Kidney (tissue), 13 donors: ENCODE measurements at regions not wholly inside any gene's neighbourhood (a gene's known extent, or its start where the extent isn't known, plus 50 kb on each side); places are given as distances from the start of the nearest gene placed in this dataset.
A peak's percentile ranks its signal among the peaks of the same experiment; 100 is the strongest.

Experiments
- DNase-seq, 5 donors: peaks; one replicate each; pipeline ENCODE4 v3.0.0-alpha.2; 2013 to 2020
- FAIRE-seq: peaks from 2 replicates; lab custom pipeline; 2012; peaks lifted over from hg19 to GRCh38; lab: Jason Lieb, UNC
- H3K27ac ChIP-seq, 2 donors: one replicate each; pipeline ENCODE4 v1.7.0; 2013; ENCODE audit warnings: low read depth in 2 of 2, low read length in 2 of 2, inconsistent platforms in 1 of 2
- H3K27me3 ChIP-seq: one replicate; pipeline ENCODE4 v1.7.1; 2013; ENCODE audit warnings: low read length, inconsistent platforms; ENCODE audit not compliant: control insufficient read depth, insufficient read depth
- H3K36me3 ChIP-seq, 3 donors: one replicate each; pipeline versions ENCODE4 v1.7.0 to v1.7.1; 2013; ENCODE audit warnings: low read length in 3 of 3, control low read depth in 1 of 3, inconsistent platforms in 1 of 3; ENCODE audit not compliant: insufficient read depth in 3 of 3, control insufficient read depth in 2 of 3
- H3K4me1 ChIP-seq, 3 donors: one replicate each; pipeline versions ENCODE4 v1.7.0 to v1.7.1; 2013; ENCODE audit warnings: low read length in 3 of 3, inconsistent platforms in 1 of 3, low read depth in 1 of 3; ENCODE audit not compliant: control insufficient read depth in 2 of 3, insufficient read depth in 2 of 3
- H3K4me3 ChIP-seq, 3 donors: one replicate each; pipeline versions ENCODE4 v1.7.0 to v1.8.1; 2013; ENCODE audit warnings: low read length in 3 of 3, control low read depth in 1 of 3, inconsistent platforms in 1 of 3
- H3K9ac ChIP-seq, 3 donors: one replicate each; pipeline versions ENCODE4 v1.7.0 to v1.7.1; 2013; ENCODE audit warnings: low read length in 3 of 3, control low read depth in 1 of 3, inconsistent platforms in 1 of 3
- H3K9me3 ChIP-seq, 3 donors: one replicate each; pipeline versions ENCODE4 v1.7.0 to v1.7.1; 2013; ENCODE audit warnings: low read length in 3 of 3, control low read depth in 1 of 3, inconsistent platforms in 1 of 3; ENCODE audit not compliant: control insufficient read depth in 2 of 3, insufficient read depth in 1 of 3
- CTCF ChIP-seq: IDR thresholded peaks from 3 replicates; pipeline ENCODE4 v1.5.1; 2012; ENCODE audit warnings: mild to moderate bottlenecking, moderate library complexity, borderline replicate concordance; ENCODE audit not compliant: insufficient read depth; ENCODE audit errors: extremely low read depth
- intact Hi-C: fragments of 100-400 bp; cut with DNase I; formaldehyde crosslinking; loops from one replicate; pipeline ENCODE4 v1.11.1; 2022
- donor health status: control.
- donor health status: control.
- donor health status: control.
- donor health status: control.
- donor health status: control.
- donor health status: DM: yes; HTN: yes; CAD: no.
- donor health status: Normal renal cell carcinoma (clear cell type).

GRCh38 chr13:79777504-79777903, 296.5 kb downstream of the NDFIP2 start:
- intact Hi-C loops, result no loop called here
- H3K27ac ChIP-seq, result no peak overlapping the region
- no peaks in the 10 kb centered on the region for H3K9me3 ChIP-seq
- no peak for FAIRE-seq
- DNase-seq, result no peak
- H3K4me3 ChIP-seq, result no peak overlapping the region
- peaks cover 0 to 5% (median 0%) of the 10 kb centered on the region in 3 donors for H3K4me1 ChIP-seq
- H3K9ac ChIP-seq, result no peak overlapping the region
- H3K36me3 ChIP-seq, result no peaks in the 10 kb centered on the region
- TF ChIP-seq CTCF, result no peak
- no peaks in the 10 kb centered on the region for H3K27me3 ChIP-seq

GRCh38 chr13:79776531-79777295, 295.8 kb downstream of the NDFIP2 start:
- TF ChIP-seq CTCF, result no peak
- H3K9ac ChIP-seq, result no peak overlapping the region
- DNase-seq (no peak), FAIRE-seq (no peak)
- no peak overlapping the region for H3K4me3 ChIP-seq
- H3K4me1 ChIP-seq, result peaks cover 0 to 3% (median 0%) of the 10 kb centered on the region in 3 donors
- H3K9me3 ChIP-seq, result no peaks in the 10 kb centered on the region
- H3K27ac ChIP-seq, result no peak overlapping the region
- no peaks in the 10 kb centered on the region for H3K36me3 ChIP-seq
- intact Hi-C loops, result no loop called here
- H3K27me3 ChIP-seq, result no peaks in the 10 kb centered on the region

GRCh38 chr13:79775830-79776229, 294.9 kb downstream of the NDFIP2 start:
- Histone ChIP-seq H3K27ac (no peak overlapping the region), H3K36me3 (no peaks in the 10 kb centered on the region), H3K4me3 (no peak overlapping the region), H3K27me3 (no peaks in the 10 kb centered on the region), H3K4me1 (peaks cover 0 to 3% (median 0%) of the 10 kb centered on the region in 3 donors), H3K9ac (no peak overlapping the region), H3K9me3 (no peaks in the 10 kb centered on the region)
- FAIRE-seq (peak; percentile 62), DNase-seq (peak in 4 of 5 donors; percentile 49 to 91 (median 72))
- intact Hi-C loops, result no loop called here
- peak; percentile 42 for TF ChIP-seq CTCF
